ENCODE measurements at regions not wholly inside any gene's neighbourhood (a gene's known extent, or its start where the extent isn't known, plus 50 kb on each side); places are given as distances from the start of the nearest gene placed in this dataset.

DNA sequence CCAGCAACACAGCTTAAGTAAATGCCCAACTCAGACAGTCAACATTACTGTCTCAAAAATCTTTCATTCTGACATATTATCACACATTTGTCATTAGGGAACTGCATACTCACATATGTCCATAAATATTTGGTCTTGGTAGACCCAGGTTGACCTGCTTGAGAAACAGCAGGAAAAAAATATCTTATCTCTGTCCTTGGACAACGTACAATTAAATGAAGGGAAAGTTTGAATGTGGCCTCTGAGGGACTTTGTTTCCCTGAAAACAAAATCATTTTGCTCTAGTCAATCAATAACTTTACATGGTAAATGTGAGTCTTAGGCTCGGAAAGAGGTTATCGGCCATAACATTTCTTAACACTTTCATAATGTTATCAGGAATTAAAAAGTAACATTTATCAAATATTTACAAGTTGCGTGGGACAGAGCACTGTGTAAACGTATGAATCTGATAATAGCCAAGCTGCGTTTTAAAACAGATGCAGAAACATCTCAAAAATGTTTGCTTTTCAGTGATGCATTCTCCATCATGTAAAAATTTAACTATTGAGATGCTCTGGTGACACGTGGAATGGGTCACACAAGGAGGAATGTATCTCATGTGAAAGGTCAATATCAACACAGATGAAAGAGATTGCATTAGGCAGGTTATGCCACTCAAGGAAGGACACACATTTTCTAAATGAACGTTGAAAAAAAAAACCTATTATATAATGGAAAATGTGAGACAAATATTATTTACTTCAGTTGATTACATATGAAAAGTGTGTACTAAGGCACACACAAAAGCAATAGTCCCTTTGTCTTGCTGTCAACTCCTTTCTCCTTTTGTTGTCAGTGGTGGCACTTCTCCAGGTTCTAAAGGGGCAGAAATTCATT is 304.4 kb downstream of the WDR72 start:
- TF ChIP-seq, protein P1, sequence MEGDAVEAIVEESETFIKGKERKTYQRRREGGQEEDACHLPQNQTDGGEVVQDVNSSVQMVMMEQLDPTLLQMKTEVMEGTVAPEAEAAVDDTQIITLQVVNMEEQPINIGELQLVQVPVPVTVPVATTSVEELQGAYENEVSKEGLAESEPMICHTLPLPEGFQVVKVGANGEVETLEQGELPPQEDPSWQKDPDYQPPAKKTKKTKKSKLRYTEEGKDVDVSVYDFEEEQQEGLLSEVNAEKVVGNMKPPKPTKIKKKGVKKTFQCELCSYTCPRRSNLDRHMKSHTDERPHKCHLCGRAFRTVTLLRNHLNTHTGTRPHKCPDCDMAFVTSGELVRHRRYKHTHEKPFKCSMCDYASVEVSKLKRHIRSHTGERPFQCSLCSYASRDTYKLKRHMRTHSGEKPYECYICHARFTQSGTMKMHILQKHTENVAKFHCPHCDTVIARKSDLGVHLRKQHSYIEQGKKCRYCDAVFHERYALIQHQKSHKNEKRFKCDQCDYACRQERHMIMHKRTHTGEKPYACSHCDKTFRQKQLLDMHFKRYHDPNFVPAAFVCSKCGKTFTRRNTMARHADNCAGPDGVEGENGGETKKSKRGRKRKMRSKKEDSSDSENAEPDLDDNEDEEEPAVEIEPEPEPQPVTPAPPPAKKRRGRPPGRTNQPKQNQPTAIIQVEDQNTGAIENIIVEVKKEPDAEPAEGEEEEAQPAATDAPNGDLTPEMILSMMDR (IDR thresholded peaks at IDR 0.05) = no peak
- no peak for TF ChIP-seq POLR2A (IDR thresholded peaks at IDR 0.05)

Measured in gastroesophageal sphincter (tissue), 3 donors.